Mesenchymal stem cell (in vitro differentiated cells and primary cell): ENCODE measurements at regions not wholly inside any gene's neighbourhood (a gene's known extent, or its start where the extent isn't known, plus 50 kb on each side); places are given as distances from the start of the nearest gene placed in this dataset.

Source experiments
- DNase-seq: peaks from one replicate; pipeline ENCODE4 v3.0.0-alpha.2; 2013
- H2AFZ ChIP-seq: one replicate; pipeline ENCODE4 v1.6.1; 2013; ENCODE audit warnings: low read depth, mild to moderate bottlenecking, control low read depth, inconsistent platforms, low read length, moderate library complexity
- H2AK5ac ChIP-seq: 2 replicates; pipeline ENCODE4 v1.6.1; 2013; ENCODE audit warnings: low read length, moderate library complexity, mild to moderate bottlenecking, inconsistent platforms; ENCODE audit not compliant: severe bottlenecking
- H2BK120ac ChIP-seq: one replicate; pipeline ENCODE4 v1.6.1; 2013; ENCODE audit warnings: low read depth, mild to moderate bottlenecking, inconsistent platforms, low read length, moderate library complexity
- H2BK12ac ChIP-seq, 2 experiments: one replicate each; pipeline ENCODE4 v1.6.1; 2013; ENCODE audit warnings: inconsistent platforms in 2 of 2, low read length in 2 of 2, mild to moderate bottlenecking in 2 of 2, moderate library complexity in 2 of 2, control low read depth in 1 of 2
- H2BK15ac ChIP-seq: one replicate; pipeline ENCODE4 v1.6.1; 2013; ENCODE audit warnings: mild to moderate bottlenecking, low read depth, inconsistent platforms; ENCODE audit not compliant: poor library complexity, severe bottlenecking
- H2BK5ac ChIP-seq: 2 replicates; pipeline ENCODE4 v1.6.1; 2013; ENCODE audit warnings: low read depth, mild to moderate bottlenecking, low read length, control low read depth, inconsistent platforms; ENCODE audit not compliant: poor library complexity, severe bottlenecking
- H3K14ac ChIP-seq, 2 experiments: one replicate each; pipeline ENCODE4 v1.6.1; 2013; ENCODE audit warnings: inconsistent platforms in 2 of 2, low read length in 2 of 2, control low read depth in 1 of 2, mild to moderate bottlenecking in 1 of 2, moderate library complexity in 1 of 2
- H3K18ac ChIP-seq, 2 experiments: one replicate each; pipeline ENCODE4 v1.6.1; 2013; ENCODE audit warnings: inconsistent platforms in 2 of 2, low read length in 2 of 2, control low read depth in 1 of 2, low read depth in 1 of 2, mild to moderate bottlenecking in 1 of 2
- H3K23ac ChIP-seq, 2 experiments: one replicate each; pipeline ENCODE4 v1.6.1; 2013; ENCODE audit warnings: inconsistent platforms in 2 of 2, low read length in 2 of 2, mild to moderate bottlenecking in 2 of 2, moderate library complexity in 2 of 2, control low read depth in 1 of 2
- H3K27ac ChIP-seq: 2 replicates; pipeline ENCODE4 v1.5.1; 2013; ENCODE audit warnings: mild to moderate bottlenecking, moderate library complexity, low read length, control low read depth, inconsistent platforms; ENCODE audit not compliant: poor library complexity, severe bottlenecking
- H3K27me3 ChIP-seq, 2 experiments: 2 replicates each; pipeline versions ENCODE4 v1.6.1 to v1.7.0; 2013; ENCODE audit warnings: low read length in 2 of 2, mild to moderate bottlenecking in 2 of 2, moderate library complexity in 2 of 2, control low read depth in 1 of 2, inconsistent platforms in 1 of 2; ENCODE audit not compliant: control insufficient read depth in 1 of 2, insufficient read depth in 1 of 2
- H3K36me3 ChIP-seq, 2 experiments: 2 replicates each; pipeline versions ENCODE4 v1.6.1 to v1.7.0; 2013; ENCODE audit warnings: low read length in 2 of 2, control low read depth in 1 of 2, inconsistent platforms in 1 of 2, low read depth in 1 of 2, mild to moderate bottlenecking in 1 of 2; ENCODE audit not compliant: insufficient read depth in 2 of 2, control insufficient read depth in 1 of 2
- H3K4ac ChIP-seq, 2 experiments: one replicate each; pipeline ENCODE4 v1.6.1; 2013; ENCODE audit warnings: inconsistent platforms in 2 of 2, low read length in 2 of 2, mild to moderate bottlenecking in 2 of 2, moderate library complexity in 2 of 2, control low read depth in 1 of 2, low read depth in 1 of 2
- H3K4me1 ChIP-seq: 2 replicates; pipeline ENCODE4 v1.6.1; 2013; ENCODE audit warnings: low read depth, low read length, control low read depth; ENCODE audit not compliant: control insufficient read depth, insufficient read depth
- H3K4me2 ChIP-seq: 2 replicates; pipeline ENCODE4 v1.6.1; 2013; ENCODE audit warnings: low read length, mild to moderate bottlenecking, inconsistent platforms; ENCODE audit not compliant: poor library complexity, severe bottlenecking
- H3K4me3 ChIP-seq, 2 experiments: 2 replicates each; pipeline versions ENCODE4 v1.5.1 to v1.7.0; 2013; ENCODE audit warnings: low read length in 2 of 2, mild to moderate bottlenecking in 2 of 2, control low read depth in 1 of 2, low read depth in 1 of 2; ENCODE audit not compliant: insufficient read depth in 1 of 2
- H3K79me1 ChIP-seq: replicated peaks from 2 replicates; pipeline ENCODE4 v1.6.1; 2013; ENCODE audit warnings: mild to moderate bottlenecking, control low read depth, low read length, inconsistent platforms; ENCODE audit not compliant: poor library complexity, severe bottlenecking
- H3K9ac ChIP-seq: 2 replicates; pipeline ENCODE4 v1.7.0; 2013; ENCODE audit warnings: mild to moderate bottlenecking, low read length, moderate library complexity
- H3K9me3 ChIP-seq: 2 replicates; pipeline ENCODE4 v1.7.0; 2013; ENCODE audit warnings: mild to moderate bottlenecking, low read length; ENCODE audit not compliant: control insufficient read depth
- H4K8ac ChIP-seq: one replicate; pipeline ENCODE4 v1.6.1; 2013; ENCODE audit warnings: inconsistent platforms, mild to moderate bottlenecking, low read length, moderate library complexity
- H4K91ac ChIP-seq: one replicate; pipeline ENCODE4 v1.6.1; 2013; ENCODE audit warnings: mild to moderate bottlenecking, low read length, inconsistent platforms
- WGBS: methylation state at CpG from one replicate; pipeline ENCODE4 v1.1.7; 2013; ENCODE audit warnings: mixed read lengths; 5-methylcytosine and 5-hydroxymethylcytosine counted together

DNA sequence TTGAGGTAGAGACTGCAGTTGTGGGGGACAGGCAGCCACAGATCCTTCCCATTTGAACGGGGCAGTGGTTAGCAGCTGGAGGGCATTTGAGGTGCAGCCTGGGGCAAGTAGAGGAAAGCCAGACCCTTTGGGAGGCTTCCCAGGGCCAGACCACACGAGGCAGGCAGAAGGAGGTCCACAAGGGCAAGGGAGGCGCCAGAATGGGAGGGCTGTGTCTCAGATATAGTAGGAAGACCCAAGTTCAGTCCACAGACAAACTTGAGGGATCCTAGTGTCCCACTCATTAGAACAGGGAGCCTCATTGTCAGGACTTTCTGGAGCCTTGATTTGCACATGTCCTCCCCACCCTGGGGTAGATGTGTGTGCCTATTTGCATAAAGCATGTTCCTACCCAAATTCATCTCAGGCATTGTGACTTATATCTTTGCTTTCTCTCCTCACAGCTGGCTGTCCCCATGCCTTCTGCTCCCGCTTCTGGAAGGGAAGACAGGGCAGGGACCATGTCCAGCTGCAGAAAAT, 166.0 kb downstream of the VEGFA start:
- H3K4me3 ChIP-seq, result no peak overlapping the region
- no peak overlapping the region for H3K4ac ChIP-seq
- H3K79me1 ChIP-seq, result no peaks in the 10 kb centered on the region
- no peak overlapping the region for H4K8ac ChIP-seq
- H3K4me1 ChIP-seq, result peaks cover 7% of the 10 kb centered on the region
- H3K4me2 ChIP-seq, result no peak overlapping the region
- no peaks in the 10 kb centered on the region for H3K9me3 ChIP-seq
- no peaks in the 10 kb centered on the region for H3K36me3 ChIP-seq
- no peak overlapping the region for H2AFZ ChIP-seq
- no peak overlapping the region for H3K14ac ChIP-seq
- no peak overlapping the region for H2AK5ac ChIP-seq
- H3K18ac ChIP-seq, result no peak overlapping the region
- H3K27ac ChIP-seq, result no peak overlapping the region
- H2BK12ac ChIP-seq, result no peak overlapping the region
- WGBS, result 93% methylated on average over 4 of the region's 4 CpGs
- no peak overlapping the region for H3K23ac ChIP-seq
- H2BK5ac ChIP-seq, result no peak overlapping the region
- DNase-seq, result no peak
- H3K27me3 ChIP-seq, result peaks cover 0 to 17% of the 10 kb centered on the region in 2 experiments
- no peak overlapping the region for H3K9ac ChIP-seq
- H2BK120ac ChIP-seq, result no peak overlapping the region
- no peak overlapping the region for H2BK15ac ChIP-seq
- H4K91ac ChIP-seq, result no peak overlapping the region

DNA sequence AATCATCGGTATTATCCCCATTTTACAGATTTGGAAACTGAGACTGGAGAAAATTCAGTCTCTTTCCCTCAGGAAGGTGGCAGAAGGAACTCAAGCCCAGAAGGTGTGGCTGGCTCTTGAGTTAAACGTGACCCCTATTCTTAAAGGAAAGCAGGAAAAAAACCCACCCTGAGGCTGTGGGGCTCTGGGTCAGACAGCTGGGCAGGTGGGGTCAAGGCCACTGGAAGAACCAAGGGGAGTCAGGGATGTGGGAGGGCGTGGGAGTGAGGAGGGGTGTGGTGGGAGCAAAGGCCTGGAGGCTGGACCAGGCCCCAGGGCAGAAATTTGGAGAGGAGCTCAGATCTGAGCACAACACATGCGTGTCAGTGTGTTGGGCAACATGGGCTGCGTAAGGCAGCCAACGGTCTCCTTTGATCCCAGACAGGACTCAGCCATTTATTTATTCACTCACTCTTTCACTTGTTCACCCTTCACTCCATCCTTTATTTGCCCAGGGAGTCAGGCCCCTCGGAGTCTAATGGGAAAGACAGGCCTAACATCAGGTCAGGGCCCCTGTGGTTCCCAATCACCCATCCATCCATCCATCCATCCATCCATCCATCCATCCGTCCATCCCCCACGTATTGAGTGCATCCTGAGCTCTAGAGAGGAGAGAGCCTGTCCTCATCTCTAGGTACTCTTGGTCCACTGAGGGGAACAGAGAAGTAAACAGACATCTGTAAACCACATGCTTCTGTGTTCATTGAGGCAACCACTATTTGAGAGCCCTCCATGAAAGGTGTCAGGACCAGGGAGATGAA, 165.0 kb downstream of the VEGFA start:
- Histone ChIP-seq H3K4ac (no peak overlapping the region), H4K91ac (no peak overlapping the region), H4K8ac (no peak overlapping the region), H3K4me3 (no peak overlapping the region), H3K18ac (no peak overlapping the region), H3K9me3 (no peaks in the 10 kb centered on the region), H3K4me2 (no peak overlapping the region), H2BK120ac (no peak overlapping the region), H2AFZ (no peak overlapping the region), H3K27ac (no peak overlapping the region), H3K23ac (no peak overlapping the region), H2AK5ac (no peak overlapping the region), H2BK5ac (no peak overlapping the region), H3K27me3 (peaks cover 0 to 17% of the 10 kb centered on the region in 2 experiments), H2BK12ac (peak overlapping the region in 1 of 2 experiments; percentile 21), H3K36me3 (no peaks in the 10 kb centered on the region), H3K14ac (no peak overlapping the region), H3K4me1 (peaks cover 7% of the 10 kb centered on the region), H3K79me1 (no peaks in the 10 kb centered on the region), H3K9ac (no peak overlapping the region), H2BK15ac (no peak overlapping the region)
- WGBS, result 89% methylated on average over 9 of the region's 9 CpGs
- no peak for DNase-seq

DNA sequence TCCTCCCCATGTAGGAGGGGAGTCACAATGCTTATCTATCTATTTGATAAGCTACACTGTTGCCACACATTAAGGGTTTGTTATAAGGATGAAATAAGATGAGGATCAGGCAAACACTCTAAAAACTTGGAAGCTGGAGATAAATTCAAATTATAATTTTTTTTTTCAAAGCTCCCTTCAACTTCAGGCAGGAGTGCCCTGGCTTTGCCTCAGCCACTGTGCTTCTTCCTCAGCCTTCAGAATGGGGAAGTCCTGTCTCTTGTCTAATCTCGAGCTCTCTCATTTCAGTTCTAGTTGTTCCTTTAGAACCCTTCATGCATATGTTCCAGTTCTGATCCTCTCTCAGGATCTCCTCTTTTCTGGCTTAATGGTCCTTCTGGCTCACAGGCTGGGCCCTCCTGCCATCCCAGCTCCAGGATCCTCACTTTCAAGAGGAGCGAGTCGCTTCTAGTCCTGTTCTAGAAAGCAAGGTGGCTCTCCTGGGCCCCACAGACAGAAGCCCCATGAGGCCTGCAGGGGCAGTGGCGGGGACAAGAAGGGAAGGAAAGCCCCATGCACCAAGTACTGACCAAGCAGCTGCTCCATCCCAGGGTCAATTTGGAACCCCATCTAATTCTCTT, 164.3 kb downstream of the VEGFA start:
- WGBS, result 93% methylated on average over 4 of the region's 4 CpGs
- Histone ChIP-seq H2AK5ac (no peak overlapping the region), H3K4me3 (no peak overlapping the region), H3K27me3 (peaks cover 0 to 17% of the 10 kb centered on the region in 2 experiments), H3K27ac (no peak overlapping the region), H3K14ac (no peak overlapping the region), H2BK15ac (peak overlapping the region; percentile 20), H2BK5ac (no peak overlapping the region), H2BK120ac (no peak overlapping the region), H3K18ac (peak overlapping the region in 1 of 2 experiments; percentile 23), H3K9me3 (no peaks in the 10 kb centered on the region), H4K91ac (no peak overlapping the region), H2BK12ac (no peak overlapping the region), H3K23ac (no peak overlapping the region), H3K9ac (no peak overlapping the region), H3K4ac (no peak overlapping the region), H2AFZ (no peak overlapping the region), H3K4me1 (peaks cover 5% of the 10 kb centered on the region), H3K36me3 (no peaks in the 10 kb centered on the region), H4K8ac (no peak overlapping the region), H3K79me1 (no peaks in the 10 kb centered on the region), H3K4me2 (no peak overlapping the region)
- no peak for DNase-seq

DNA sequence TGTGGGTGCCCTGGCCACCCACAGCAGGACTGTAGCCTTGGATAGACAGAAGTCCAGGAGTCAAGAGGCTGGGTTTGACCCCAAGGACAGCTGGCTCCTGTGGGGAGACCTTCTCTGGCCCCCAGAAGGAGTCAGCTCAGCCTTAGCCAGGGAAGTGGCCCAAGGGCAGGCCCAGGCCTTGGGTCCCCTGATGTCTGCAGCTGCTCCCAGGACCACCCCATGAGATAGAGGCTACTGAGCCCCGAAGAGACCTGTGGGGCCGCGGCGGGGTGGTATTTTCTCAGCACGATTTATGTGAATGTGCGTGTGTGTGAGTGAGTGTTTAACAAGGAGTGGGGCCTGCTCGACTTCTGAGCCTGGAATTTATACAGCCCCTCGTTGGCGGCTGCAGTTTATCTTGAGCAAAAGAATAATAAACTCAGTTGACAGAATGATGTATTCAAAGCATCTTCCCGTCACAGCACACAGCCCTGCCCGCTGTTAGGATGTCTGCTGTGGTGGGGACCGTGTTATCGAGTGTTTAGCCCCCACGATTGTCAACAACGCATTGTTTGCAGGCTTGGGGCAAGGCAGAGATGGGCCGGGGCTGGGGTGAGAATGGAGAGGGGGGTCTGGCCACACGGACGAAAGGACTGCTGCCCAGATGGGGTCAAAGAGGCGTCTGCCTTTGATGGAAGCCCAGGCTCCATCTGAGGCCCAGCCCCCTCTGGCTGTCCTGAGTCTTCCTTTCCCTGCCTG, 163.3 kb downstream of the VEGFA start:
- Histone ChIP-seq H4K8ac (peak overlapping the region; percentile 86), H2AK5ac (no peak overlapping the region), H3K4ac (peak overlapping the region; percentile 24 to 31), H3K9me3 (no peaks in the 10 kb centered on the region), H2BK15ac (no peak overlapping the region), H3K27me3 (peaks cover 0 to 10% of the 10 kb centered on the region in 2 experiments), H3K27ac (no peak overlapping the region), H3K14ac (no peak overlapping the region), H3K18ac (peak overlapping the region; percentile 23 to 79), H3K23ac (no peak overlapping the region), H3K4me3 (no peak overlapping the region), H3K4me2 (no peak overlapping the region), H3K36me3 (no peaks in the 10 kb centered on the region), H2BK120ac (peak overlapping the region; percentile 34), H3K79me1 (no peaks in the 10 kb centered on the region), H2BK5ac (no peak overlapping the region), H2AFZ (no peak overlapping the region), H3K9ac (no peak overlapping the region), H2BK12ac (peak overlapping the region; percentile 42 to 51), H3K4me1 (peaks cover 5% of the 10 kb centered on the region), H4K91ac (peak overlapping the region; percentile 68)
- peak; percentile 78 for DNase-seq
- WGBS, result 2% methylated on average over 18 of the region's 19 CpGs
